ENCODE measurements at regions not wholly inside any gene's neighbourhood (a gene's known extent, or its start where the extent isn't known, plus 50 kb on each side); places are given as distances from the start of the nearest gene placed in this dataset.

GRCh38 chr12:59980476-59980875 is 384.6 kb downstream of the SLC16A7 start:
- Histone ChIP-seq H3K79me2 (ENCODE audit: control insufficient read depth, insufficient read depth, low read length, poor library complexity) (no peaks in the 10 kb centered on the region), H3K14ac (ENCODE audit: low read length) (no peak overlapping the region), H2AFZ (ENCODE audit: insufficient read depth, low read length, poor library complexity) (no peak overlapping the region), H3K79me1 (ENCODE audit: low read length) (no peaks in the 10 kb centered on the region), H3K4me3 (ENCODE audit: low read depth, low read length) (no peak overlapping the region), H3K9me3 (ENCODE audit: insufficient read depth, low read depth, low read length) (no peaks in the 10 kb centered on the region), H2AK5ac (ENCODE audit: low read length) (no peak overlapping the region), H3K23ac (ENCODE audit: low read length) (no peak overlapping the region), H3K27me3 (ENCODE audit: insufficient read depth, low read length) (no peaks in the 10 kb centered on the region), H3K18ac (ENCODE audit: low read length) (no peak overlapping the region), H2BK5ac (ENCODE audit: low read depth, low read length, poor library complexity) (no peak overlapping the region), H4K91ac (ENCODE audit: low read depth, low read length) (no peak overlapping the region), H4K8ac (ENCODE audit: low read depth, low read length) (no peak overlapping the region), H3K4me2 (ENCODE audit: low read length) (no peak overlapping the region), H3K36me3 (ENCODE audit: control insufficient read depth in 1 of 2, insufficient read depth in 2 of 2, low read length in 2 of 2) (no peaks in the 10 kb centered on the region), H4K12ac (ENCODE audit: low read depth, low read length) (no peak overlapping the region), H3K9ac (ENCODE audit: low read length) (no peak overlapping the region), H3K27ac (ENCODE audit: low read depth, low read length) (no peak overlapping the region), H3K4ac (ENCODE audit: low read depth, low read length) (no peak overlapping the region), H2BK120ac (ENCODE audit: insufficient read depth, low read length, poor library complexity) (no peak overlapping the region), H2BK12ac (ENCODE audit: low read length) (no peak overlapping the region), H3K4me1 (ENCODE audit: control insufficient read depth in 1 of 2, insufficient read depth in 2 of 2, low read length in 2 of 2) (no peaks in the 10 kb centered on the region)
- no peak for DNase-seq
- no CpG with 5 or more reads among the region's 1 CpG for WGBS (ENCODE audit: extremely low coverage, insufficient coverage, insufficient read length)

GRCh38 chr12:59999291-59999690 is 403.5 kb downstream of the SLC16A7 start:
- Histone ChIP-seq H2BK5ac (ENCODE audit: low read depth, low read length, poor library complexity) (no peak overlapping the region), H2BK12ac (ENCODE audit: low read length) (no peak overlapping the region), H2AK5ac (ENCODE audit: low read length) (no peak overlapping the region), H3K4me3 (ENCODE audit: low read depth, low read length) (no peak overlapping the region), H3K36me3 (ENCODE audit: control insufficient read depth in 1 of 2, insufficient read depth in 2 of 2, low read length in 2 of 2) (no peaks in the 10 kb centered on the region), H3K79me1 (ENCODE audit: low read length) (no peaks in the 10 kb centered on the region), H2BK120ac (ENCODE audit: insufficient read depth, low read length, poor library complexity) (no peak overlapping the region), H3K18ac (ENCODE audit: low read length) (no peak overlapping the region), H3K27me3 (ENCODE audit: insufficient read depth, low read length) (no peaks in the 10 kb centered on the region), H4K91ac (ENCODE audit: low read depth, low read length) (no peak overlapping the region), H3K14ac (ENCODE audit: low read length) (no peak overlapping the region), H3K23ac (ENCODE audit: low read length) (no peak overlapping the region), H3K4me1 (ENCODE audit: control insufficient read depth in 1 of 2, insufficient read depth in 2 of 2, low read length in 2 of 2) (no peaks in the 10 kb centered on the region), H3K79me2 (ENCODE audit: control insufficient read depth, insufficient read depth, low read length, poor library complexity) (no peaks in the 10 kb centered on the region), H3K4ac (ENCODE audit: low read depth, low read length) (no peak overlapping the region), H4K8ac (ENCODE audit: low read depth, low read length) (no peak overlapping the region), H2AFZ (ENCODE audit: insufficient read depth, low read length, poor library complexity) (no peak overlapping the region), H3K27ac (ENCODE audit: low read depth, low read length) (no peak overlapping the region), H3K9me3 (ENCODE audit: insufficient read depth, low read depth, low read length) (no peaks in the 10 kb centered on the region), H4K12ac (ENCODE audit: low read depth, low read length) (no peak overlapping the region), H3K4me2 (ENCODE audit: low read length) (no peak overlapping the region), H3K9ac (ENCODE audit: low read length) (no peak overlapping the region)
- no peak for DNase-seq
- WGBS (ENCODE audit: extremely low coverage, insufficient coverage, insufficient read length), result no CpG with 5 or more reads among the region's 4 CpGs

- WGBS (ENCODE audit: extremely low coverage, insufficient coverage, insufficient read length), result no CpG with 5 or more reads among the region's 1 CpG
- H3K4ac ChIP-seq (ENCODE audit: low read depth, low read length), result no peak overlapping the region
- H2BK5ac ChIP-seq (ENCODE audit: low read depth, low read length, poor library complexity), result no peak overlapping the region
- no peak overlapping the region for H2AFZ ChIP-seq (ENCODE audit: insufficient read depth, low read length, poor library complexity)
- no peak overlapping the region for H3K27ac ChIP-seq (ENCODE audit: low read depth, low read length)
- H3K18ac ChIP-seq (ENCODE audit: low read length), result no peak overlapping the region
- no peak overlapping the region for H3K9ac ChIP-seq (ENCODE audit: low read length)
- no peaks in the 10 kb centered on the region for H3K36me3 ChIP-seq (ENCODE audit: control insufficient read depth in 1 of 2, insufficient read depth in 2 of 2, low read length in 2 of 2)
- H3K4me2 ChIP-seq (ENCODE audit: low read length), result no peak overlapping the region
- H3K79me2 ChIP-seq (ENCODE audit: control insufficient read depth, insufficient read depth, low read length, poor library complexity), result no peaks in the 10 kb centered on the region
- no peak overlapping the region for H2AK5ac ChIP-seq (ENCODE audit: low read length)
- no peak for DNase-seq
- no peak overlapping the region for H2BK12ac ChIP-seq (ENCODE audit: low read length)
- no peaks in the 10 kb centered on the region for H3K79me1 ChIP-seq (ENCODE audit: low read length)
- H3K27me3 ChIP-seq (ENCODE audit: insufficient read depth, low read length), result no peaks in the 10 kb centered on the region
- H3K9me3 ChIP-seq (ENCODE audit: insufficient read depth, low read depth, low read length), result no peaks in the 10 kb centered on the region
- no peak overlapping the region for H2BK120ac ChIP-seq (ENCODE audit: insufficient read depth, low read length, poor library complexity)
- H3K14ac ChIP-seq (ENCODE audit: low read length), result no peak overlapping the region
- no peak overlapping the region for H3K4me3 ChIP-seq (ENCODE audit: low read depth, low read length)
- no peak overlapping the region for H4K8ac ChIP-seq (ENCODE audit: low read depth, low read length)
- no peak overlapping the region for H4K12ac ChIP-seq (ENCODE audit: low read depth, low read length)
- H3K4me1 ChIP-seq (ENCODE audit: control insufficient read depth in 1 of 2, insufficient read depth in 2 of 2, low read length in 2 of 2), result no peaks in the 10 kb centered on the region
- no peak overlapping the region for H4K91ac ChIP-seq (ENCODE audit: low read depth, low read length)
- H3K23ac ChIP-seq (ENCODE audit: low read length), result no peak overlapping the region
Measured at GRCh38 chr12:60010486-60010885, 414.7 kb downstream of the SLC16A7 start.

- H3K9me3 ChIP-seq (ENCODE audit: insufficient read depth, low read depth, low read length), result no peaks in the 10 kb centered on the region
- H3K4me2 ChIP-seq (ENCODE audit: low read length), result no peak overlapping the region
- H3K4me3 ChIP-seq (ENCODE audit: low read depth, low read length), result no peak overlapping the region
- no peaks in the 10 kb centered on the region for H3K36me3 ChIP-seq (ENCODE audit: control insufficient read depth in 1 of 2, insufficient read depth in 2 of 2, low read length in 2 of 2)
- H3K23ac ChIP-seq (ENCODE audit: low read length), result no peak overlapping the region
- H3K79me2 ChIP-seq (ENCODE audit: control insufficient read depth, insufficient read depth, low read length, poor library complexity), result no peaks in the 10 kb centered on the region
- no peak overlapping the region for H2AFZ ChIP-seq (ENCODE audit: insufficient read depth, low read length, poor library complexity)
- H3K27me3 ChIP-seq (ENCODE audit: insufficient read depth, low read length), result no peaks in the 10 kb centered on the region
- H4K8ac ChIP-seq (ENCODE audit: low read depth, low read length), result no peak overlapping the region
- H2BK12ac ChIP-seq (ENCODE audit: low read length), result no peak overlapping the region
- H4K12ac ChIP-seq (ENCODE audit: low read depth, low read length), result no peak overlapping the region
- no peak overlapping the region for H2BK5ac ChIP-seq (ENCODE audit: low read depth, low read length, poor library complexity)
- H3K27ac ChIP-seq (ENCODE audit: low read depth, low read length), result no peak overlapping the region
- no CpG with 5 or more reads among the region's 1 CpG for WGBS (ENCODE audit: extremely low coverage, insufficient coverage, insufficient read length)
- H3K14ac ChIP-seq (ENCODE audit: low read length), result no peak overlapping the region
- no peaks in the 10 kb centered on the region for H3K4me1 ChIP-seq (ENCODE audit: control insufficient read depth in 1 of 2, insufficient read depth in 2 of 2, low read length in 2 of 2)
- no peak overlapping the region for H3K4ac ChIP-seq (ENCODE audit: low read depth, low read length)
- H3K9ac ChIP-seq (ENCODE audit: low read length), result no peak overlapping the region
- no peak overlapping the region for H3K18ac ChIP-seq (ENCODE audit: low read length)
- H2AK5ac ChIP-seq (ENCODE audit: low read length), result no peak overlapping the region
- no peak overlapping the region for H2BK120ac ChIP-seq (ENCODE audit: insufficient read depth, low read length, poor library complexity)
- H4K91ac ChIP-seq (ENCODE audit: low read depth, low read length), result no peak overlapping the region
- no peak for DNase-seq
- no peaks in the 10 kb centered on the region for H3K79me1 ChIP-seq (ENCODE audit: low read length)
Measured at GRCh38 chr12:60012659-60013058, 416.8 kb downstream of the SLC16A7 start.

- H2BK120ac ChIP-seq (ENCODE audit: insufficient read depth, low read length, poor library complexity), result no peak overlapping the region
Measured at GRCh38 chr12:60014436-60014835, 418.6 kb downstream of the SLC16A7 start.

More at GRCh38 chr12:60014436-60014835, 418.6 kb downstream of the SLC16A7 start:
- no peaks in the 10 kb centered on the region for H3K36me3 ChIP-seq (ENCODE audit: control insufficient read depth in 1 of 2, insufficient read depth in 2 of 2, low read length in 2 of 2)
- H3K9me3 ChIP-seq (ENCODE audit: insufficient read depth, low read depth, low read length), result no peaks in the 10 kb centered on the region
- no peaks in the 10 kb centered on the region for H3K79me2 ChIP-seq (ENCODE audit: control insufficient read depth, insufficient read depth, low read length, poor library complexity)
- H3K23ac ChIP-seq (ENCODE audit: low read length), result no peak overlapping the region
- no peak overlapping the region for H4K12ac ChIP-seq (ENCODE audit: low read depth, low read length)
- no peak overlapping the region for H3K14ac ChIP-seq (ENCODE audit: low read length)
- H3K18ac ChIP-seq (ENCODE audit: low read length), result no peak overlapping the region
- no peak overlapping the region for H2AK5ac ChIP-seq (ENCODE audit: low read length)
- DNase-seq, result no peak
- no peaks in the 10 kb centered on the region for H3K4me1 ChIP-seq (ENCODE audit: control insufficient read depth in 1 of 2, insufficient read depth in 2 of 2, low read length in 2 of 2)
- H3K79me1 ChIP-seq (ENCODE audit: low read length), result no peaks in the 10 kb centered on the region
- no peak overlapping the region for H3K4me3 ChIP-seq (ENCODE audit: low read depth, low read length)
- no peaks in the 10 kb centered on the region for H3K27me3 ChIP-seq (ENCODE audit: insufficient read depth, low read length)
- H2AFZ ChIP-seq (ENCODE audit: insufficient read depth, low read length, poor library complexity), result no peak overlapping the region
- no peak overlapping the region for H4K8ac ChIP-seq (ENCODE audit: low read depth, low read length)
- H2BK5ac ChIP-seq (ENCODE audit: low read depth, low read length, poor library complexity), result no peak overlapping the region
- H2BK12ac ChIP-seq (ENCODE audit: low read length), result no peak overlapping the region
- H3K4me2 ChIP-seq (ENCODE audit: low read length), result no peak overlapping the region
- no peak overlapping the region for H3K4ac ChIP-seq (ENCODE audit: low read depth, low read length)
- H4K91ac ChIP-seq (ENCODE audit: low read depth, low read length), result no peak overlapping the region
- H3K9ac ChIP-seq (ENCODE audit: low read length), result no peak overlapping the region
- no peak overlapping the region for H3K27ac ChIP-seq (ENCODE audit: low read depth, low read length)

Measured in trophoblast cell (in vitro differentiated cells and primary cell).